Stomach (tissue), 8 donors: ENCODE measurements at regions not wholly inside any gene's neighbourhood (a gene's known extent, or its start where the extent isn't known, plus 50 kb on each side); places are given as distances from the start of the nearest gene placed in this dataset.
A peak's percentile ranks its signal among the peaks of the same experiment; 100 is the strongest.
"Not testable (repeated sequence)": the region's sequence is repeated elsewhere in the genome, so short reads cannot be mapped to it uniquely, and the experiment has no call there.

Source experiments
- DNase-seq, 2 donors: peaks; one replicate each; pipeline versions ENCODE4 v3.0.0 to v3.0.0-alpha.2; 2013 to 2019
- H3K27ac ChIP-seq, 5 donors: fragments of 200-600 bp in 4 of 5; sonication (generic) in 4 of 5; one replicate each; pipeline ENCODE4 v1.5.1; 2013 to 2019; ENCODE audit warnings: mild to moderate bottlenecking in 1 of 5, moderate library complexity in 1 of 5
- H3K27me3 ChIP-seq, 3 donors: fragments of 200-600 bp; sonication (generic); one replicate each; pipeline ENCODE4 v1.5.1; 2017 to 2019; ENCODE audit warnings: mixed run types in 1 of 3
- H3K36me3 ChIP-seq, 4 donors: fragments of 200-600 bp; sonication (generic); 1 replicate in 3 of 4; 2 replicates in 1 of 4; pipeline ENCODE4 v1.5.1; 2016 to 2019
- H3K4me1 ChIP-seq, 4 donors: fragments of 200-600 bp; sonication (generic); one replicate each; pipeline ENCODE4 v1.5.1; 2016 to 2019
- H3K4me3 ChIP-seq, 4 donors: fragments of 200-600 bp; sonication (generic) in 3 of 4; one replicate each; pipeline ENCODE4 v1.5.1; 2016 to 2019; ENCODE audit warnings: mild to moderate bottlenecking in 1 of 4
- H3K9me3 ChIP-seq, 4 donors: fragments of 200-600 bp; sonication (generic); one replicate each; pipeline ENCODE4 v1.5.1; 2016 to 2019
- CTCF ChIP-seq, 7 experiments: fragments of 450-650 bp in 4 of 7; fragments of 200-600 bp in 3 of 7; sonication (generic) in 3 of 7; IDR thresholded peaks; one replicate each; pipeline ENCODE4 v1.5.1; 2016 to 2019; ENCODE audit warnings: antibody characterized with exemption in 7 of 7, control low read depth in 2 of 7, mild to moderate bottlenecking in 1 of 7
- EP300 ChIP-seq: sonication (generic); formaldehyde crosslinking; IDR thresholded peaks from one replicate; pipeline ENCODE4 v1.6.1; 2017; ENCODE audit warnings: antibody characterized with exemption
- POLR2A ChIP-seq, 4 donors: fragments of 450-650 bp; IDR thresholded peaks; one replicate each; pipeline ENCODE4 v1.6.1; 2016; ENCODE audit warnings: antibody characterized with exemption in 4 of 4, control low read depth in 2 of 4, mild to moderate bottlenecking in 1 of 4, moderate library complexity in 1 of 4
- POLR2AphosphoS5 ChIP-seq, 3 donors: sonication (generic); formaldehyde crosslinking; IDR thresholded peaks; one replicate each; pipeline ENCODE4 v1.6.1; 2016; ENCODE audit warnings: antibody characterized with exemption in 3 of 3
- WGBS, 5 donors: extraction: QIAGEN DNeasy Blood & Tissue Kit in 3 of 5; methylation state at CpG; one replicate each; pipeline versions ENCODE4 v1.1.5 to v1.1.7; 2013 to 2018; 5-methylcytosine and 5-hydroxymethylcytosine counted together
- intact Hi-C: fragments of 100-400 bp; cut with DNase I; formaldehyde crosslinking; loops from one replicate; pipeline ENCODE4 v1.15.1; 2023; ENCODE audit warnings: low total_unique reads
- donor health status: healthy with polysubstance abuse.
- donor health status: Bipolar disorder and iron deficiency.
- donor health status: healthy.

GRCh38 chr3:28623106-28623505 is 274.5 kb upstream of the AZI2 start:
- TF ChIP-seq POLR2AphosphoS5 (IDR thresholded peaks at IDR 0.05) (no peak), POLR2A (IDR thresholded peaks at IDR 0.05) (no peak), CTCF (IDR thresholded peaks at IDR 0.05) (no peak), EP300 (no peak)
- Histone ChIP-seq H3K36me3 (no peaks in the 10 kb centered on the region), H3K4me1 (no peaks in the 10 kb centered on the region), H3K27me3 (no peaks in the 10 kb centered on the region), H3K4me3 (no peak overlapping the region), H3K27ac (no peak overlapping the region), H3K9me3 (no peaks in the 10 kb centered on the region)
- intact Hi-C loops: no loop called here
- 88 to 94% (median 90%) methylated on average over 5 of the region's 5 CpGs for WGBS, 5 donors
- no peak for DNase-seq

GRCh38 chr3:28624084-28624483 is 275.5 kb upstream of the AZI2 start:
- intact Hi-C loops: no loop called here
- Histone ChIP-seq H3K4me1 (no peaks in the 10 kb centered on the region), H3K27ac (no peak overlapping the region), H3K27me3 (no peaks in the 10 kb centered on the region), H3K4me3 (no peak overlapping the region), H3K36me3 (no peaks in the 10 kb centered on the region), H3K9me3 (no peaks in the 10 kb centered on the region)
- no peak for TF ChIP-seq EP300
- peak in 1 of 2 donors; percentile 44 for DNase-seq
- whole genome bisulfite sequencing, 5 donors: 29 to 49% (median 42%) methylated on average over 3 of the region's 3 CpGs

GRCh38 chr3:28627843-28628242 is 279.2 kb upstream of the AZI2 start:
- DNase-seq, H3K4me3 ChIP-seq, H3K27me3 ChIP-seq, H3K36me3 ChIP-seq, intact Hi-C loops, H3K27ac ChIP-seq, H3K9me3 ChIP-seq, H3K4me1 ChIP-seq: not testable (repeated sequence)
- 53 to 83% (median 71%) methylated on average over 1 to 2 of the region's 2 CpGs for WGBS, 5 donors

- Histone ChIP-seq H3K9me3 (no peaks in the 10 kb centered on the region), H3K4me3 (no peak overlapping the region), H3K4me1 (no peaks in the 10 kb centered on the region), H3K27me3 (no peaks in the 10 kb centered on the region), H3K36me3 (no peaks in the 10 kb centered on the region), H3K27ac (no peak overlapping the region)
- 83 to 98% (median 94%) methylated on average over 2 of the region's 2 CpGs for WGBS, 5 donors
- no peak for DNase-seq
- no peak for TF ChIP-seq POLR2A (IDR thresholded peaks at IDR 0.05)
- TF ChIP-seq EP300: no peak
- TF ChIP-seq POLR2AphosphoS5 (IDR thresholded peaks at IDR 0.05): no peak
- no peak for TF ChIP-seq CTCF (IDR thresholded peaks at IDR 0.05)
- intact Hi-C loops: no loop called here
Observed at GRCh38 chr3:28634019-28634418, 285.4 kb upstream of the AZI2 start.

- Histone ChIP-seq H3K9me3 (no peaks in the 10 kb centered on the region), H3K4me1 (no peaks in the 10 kb centered on the region), H3K36me3 (no peaks in the 10 kb centered on the region), H3K27ac (no peak overlapping the region), H3K4me3 (no peak overlapping the region), H3K27me3 (no peaks in the 10 kb centered on the region)
- no peak for TF ChIP-seq POLR2AphosphoS5 (IDR thresholded peaks at IDR 0.05)
- no peak for TF ChIP-seq EP300
- no peak for TF ChIP-seq CTCF (IDR thresholded peaks at IDR 0.05)
- TF ChIP-seq POLR2A (IDR thresholded peaks at IDR 0.05): no peak
- 50 to 79% (median 65%) methylated on average over 3 of the region's 3 CpGs for WGBS, 5 donors
- intact Hi-C loops: no loop called here
- DNase-seq: no peak
Observed at GRCh38 chr3:28637742-28638141, 289.1 kb upstream of the AZI2 start.

GRCh38 chr3:28645149-28645548 is 296.5 kb upstream of the AZI2 start:
- Histone ChIP-seq H3K36me3 (no peaks in the 10 kb centered on the region), H3K4me3 (no peak overlapping the region), H3K27ac (no peak overlapping the region), H3K9me3 (no peaks in the 10 kb centered on the region), H3K27me3 (no peaks in the 10 kb centered on the region), H3K4me1 (peaks cover 0 to 8% (median 3%) of the 10 kb centered on the region in 4 donors)
- no peak for DNase-seq
- WGBS, 5 donors: 54 to 77% (median 65%) methylated on average over 2 of the region's 2 CpGs
- intact Hi-C loops: no loop called here
- no peak for TF ChIP-seq CTCF (IDR thresholded peaks at IDR 0.05)
- no peak for TF ChIP-seq POLR2A (IDR thresholded peaks at IDR 0.05)
- TF ChIP-seq EP300: no peak
- TF ChIP-seq POLR2AphosphoS5 (IDR thresholded peaks at IDR 0.05): no peak
